Upper lobe of left lung (tissue), 6 donors: ENCODE measurements at regions not wholly inside any gene's neighbourhood (a gene's known extent, or its start where the extent isn't known, plus 50 kb on each side); places are given as distances from the start of the nearest gene placed in this dataset.

ENCODE experiments used
- ATAC-seq, 2 donors: fragments of 200-7000 bp; cut with Tn5 transposase; one replicate each; pipeline ENCODE4 v1.9.1; 2022; ENCODE audit warnings: mild to moderate bottlenecking in 2 of 2, moderate library complexity in 2 of 2; ENCODE audit not compliant: low FRiP score in 2 of 2
- DNase-seq, 2 donors: peaks; one replicate each; pipeline ENCODE4 v3.0.0-alpha.2; 2019 to 2020
- H3K27ac ChIP-seq, 4 donors: fragments of 200-600 bp; sonication (generic); one replicate each; pipeline ENCODE4 v1.5.1; 2016 to 2019
- H3K27me3 ChIP-seq, 4 donors: fragments of 200-600 bp; sonication (generic); one replicate each; pipeline ENCODE4 v1.5.1; 2017 to 2019
- H3K36me3 ChIP-seq, 4 donors: fragments of 200-600 bp; sonication (generic); one replicate each; pipeline ENCODE4 v1.5.1; 2016 to 2019
- H3K4me1 ChIP-seq, 4 donors: fragments of 200-600 bp; sonication (generic); one replicate each; pipeline ENCODE4 v1.5.1; 2018 to 2019
- H3K4me3 ChIP-seq, 4 donors: fragments of 200-600 bp; sonication (generic); one replicate each; pipeline ENCODE4 v1.5.1; 2017 to 2019; ENCODE audit warnings: mild to moderate bottlenecking in 2 of 4, moderate library complexity in 1 of 4
- H3K9me3 ChIP-seq, 4 donors: fragments of 200-600 bp; sonication (generic); one replicate each; pipeline ENCODE4 v1.5.1; 2018 to 2019
- EP300 ChIP-seq, 4 donors: sonication (generic); formaldehyde crosslinking; IDR thresholded peaks; one replicate each; pipeline ENCODE4 v1.5.1; 2017; ENCODE audit warnings: antibody characterized with exemption in 4 of 4, control low read depth in 2 of 4
- POLR2A ChIP-seq, 4 donors: fragments of 450-650 bp; IDR thresholded peaks; one replicate each; pipeline ENCODE4 v1.5.1; 2016 to 2017; ENCODE audit warnings: antibody characterized with exemption in 4 of 4, mild to moderate bottlenecking in 2 of 4
- POLR2AphosphoS5 ChIP-seq, 2 donors: sonication (generic); formaldehyde crosslinking; IDR thresholded peaks; one replicate each; pipeline ENCODE4 v1.5.1; 2017; ENCODE audit warnings: antibody characterized with exemption in 2 of 2
- WGBS, 2 donors: methylation state at CpG; one replicate each; pipeline ENCODE4 v1.1.5; 2017 to 2018; 5-methylcytosine and 5-hydroxymethylcytosine counted together
- TF ChIP-seq, protein P1 (sequence below), 6 experiments: fragments of 450-650 bp in 4 of 6; fragments of 200-600 bp in 2 of 6; sonication (generic) in 2 of 6; IDR thresholded peaks; one replicate each; pipeline ENCODE4 v1.5.1; 2016 to 2019; ENCODE audit warnings: antibody characterized with exemption in 6 of 6
- donor health status: DM: no; HTN: no; CAD: no; lungs with moderate emphysema.
- donor health status: DM: no; HTN: yes; CAD: no; lungs with severe emphysema.

DNA sequence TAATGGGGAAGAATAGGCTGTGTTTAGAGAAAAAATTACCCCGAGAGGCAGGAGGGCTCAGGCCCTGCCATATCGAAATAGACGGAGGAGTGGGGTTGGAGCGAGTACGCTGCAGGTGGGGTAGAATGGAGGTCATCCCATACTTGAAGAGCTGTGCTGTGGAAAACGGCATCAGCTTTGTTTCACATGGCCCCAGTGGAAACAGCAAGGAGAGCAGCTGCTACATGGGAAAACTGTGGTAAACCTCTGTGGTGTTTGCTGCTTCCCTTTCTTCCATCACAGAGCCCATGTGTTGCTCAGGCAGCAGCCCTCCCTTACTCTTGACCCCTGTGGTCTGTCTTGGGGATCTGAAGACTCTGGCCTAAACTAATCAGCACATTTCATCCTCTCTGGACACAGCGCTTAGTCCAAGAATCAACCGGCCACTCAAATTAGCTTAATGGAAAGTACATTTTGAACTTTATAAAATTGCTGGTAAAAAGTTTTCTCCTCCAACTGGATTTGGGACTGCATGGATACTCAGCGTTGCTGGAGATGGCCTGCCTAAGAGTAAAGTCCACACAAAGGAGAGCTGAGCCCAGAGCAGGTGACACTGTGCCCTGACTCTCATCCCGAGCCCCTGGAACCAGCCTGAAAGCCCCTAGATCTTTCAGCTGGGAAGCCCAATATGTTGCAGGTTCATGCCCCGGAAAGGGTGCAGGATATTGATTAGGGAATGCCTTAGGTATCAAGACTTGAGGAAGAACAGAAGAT lies 127.1 kb upstream of the GADD45A start:
- Histone ChIP-seq H3K4me1 (peaks cover 10 to 21% (median 13%) of the 10 kb centered on the region in 4 donors), H3K27me3 (no peaks in the 10 kb centered on the region), H3K4me3 (no peak overlapping the region), H3K36me3 (no peaks in the 10 kb centered on the region), H3K27ac (no peak overlapping the region), H3K9me3 (no peaks in the 10 kb centered on the region)
- 64 to 72% methylated on average over 11 of the region's 11 CpGs for WGBS, 2 donors
- TF ChIP-seq EP300 (IDR thresholded peaks at IDR 0.05) (no peak), POLR2AphosphoS5 (IDR thresholded peaks at IDR 0.05) (no peak), POLR2A (IDR thresholded peaks at IDR 0.05) (no peak)
- TF ChIP-seq, protein P1, sequence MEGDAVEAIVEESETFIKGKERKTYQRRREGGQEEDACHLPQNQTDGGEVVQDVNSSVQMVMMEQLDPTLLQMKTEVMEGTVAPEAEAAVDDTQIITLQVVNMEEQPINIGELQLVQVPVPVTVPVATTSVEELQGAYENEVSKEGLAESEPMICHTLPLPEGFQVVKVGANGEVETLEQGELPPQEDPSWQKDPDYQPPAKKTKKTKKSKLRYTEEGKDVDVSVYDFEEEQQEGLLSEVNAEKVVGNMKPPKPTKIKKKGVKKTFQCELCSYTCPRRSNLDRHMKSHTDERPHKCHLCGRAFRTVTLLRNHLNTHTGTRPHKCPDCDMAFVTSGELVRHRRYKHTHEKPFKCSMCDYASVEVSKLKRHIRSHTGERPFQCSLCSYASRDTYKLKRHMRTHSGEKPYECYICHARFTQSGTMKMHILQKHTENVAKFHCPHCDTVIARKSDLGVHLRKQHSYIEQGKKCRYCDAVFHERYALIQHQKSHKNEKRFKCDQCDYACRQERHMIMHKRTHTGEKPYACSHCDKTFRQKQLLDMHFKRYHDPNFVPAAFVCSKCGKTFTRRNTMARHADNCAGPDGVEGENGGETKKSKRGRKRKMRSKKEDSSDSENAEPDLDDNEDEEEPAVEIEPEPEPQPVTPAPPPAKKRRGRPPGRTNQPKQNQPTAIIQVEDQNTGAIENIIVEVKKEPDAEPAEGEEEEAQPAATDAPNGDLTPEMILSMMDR (IDR thresholded peaks at IDR 0.05) = no peak
- ATAC-seq = no peak
- DNase-seq = no peak

DNA sequence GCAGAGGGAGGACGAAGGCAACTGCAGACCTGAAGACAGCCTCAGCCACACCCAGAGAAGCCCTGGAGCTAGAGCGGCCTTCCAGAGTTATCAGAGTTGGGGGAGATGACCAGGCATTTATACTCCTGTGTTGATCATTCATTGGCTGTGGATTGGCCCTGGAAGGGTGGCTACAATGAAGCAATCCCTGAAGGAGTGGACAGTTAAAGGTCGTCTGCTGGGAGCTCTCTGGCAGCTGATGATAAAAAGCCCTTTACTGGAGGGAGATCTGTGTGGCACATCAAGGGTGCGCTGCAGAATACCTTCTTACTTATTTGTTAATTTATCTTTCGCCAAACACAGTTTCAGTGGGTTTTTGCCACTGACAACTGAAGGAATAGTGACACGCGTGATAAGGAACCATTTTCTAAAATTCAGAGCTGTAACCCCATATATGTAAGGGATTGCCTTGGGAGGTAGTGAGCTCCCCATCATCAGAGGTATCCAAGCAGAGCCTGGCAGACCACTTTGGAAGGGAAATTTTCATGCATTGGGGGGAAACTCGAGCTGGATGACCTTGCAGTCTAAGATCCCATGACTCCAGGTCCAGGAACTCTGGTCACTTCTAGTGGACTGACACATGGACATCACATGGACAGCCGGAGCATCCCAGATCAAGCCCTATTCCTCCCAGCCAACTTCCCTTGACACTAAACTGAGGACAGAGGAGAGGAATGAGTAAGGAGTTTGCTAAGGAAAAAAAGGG lies 126.4 kb upstream of the GADD45A start:
- TF ChIP-seq EP300 (IDR thresholded peaks at IDR 0.05) (no peak), POLR2A (IDR thresholded peaks at IDR 0.05) (no peak), POLR2AphosphoS5 (IDR thresholded peaks at IDR 0.05) (no peak)
- TF ChIP-seq, protein P1 (IDR thresholded peaks at IDR 0.05) = no peak
- no peak for ATAC-seq

DNA sequence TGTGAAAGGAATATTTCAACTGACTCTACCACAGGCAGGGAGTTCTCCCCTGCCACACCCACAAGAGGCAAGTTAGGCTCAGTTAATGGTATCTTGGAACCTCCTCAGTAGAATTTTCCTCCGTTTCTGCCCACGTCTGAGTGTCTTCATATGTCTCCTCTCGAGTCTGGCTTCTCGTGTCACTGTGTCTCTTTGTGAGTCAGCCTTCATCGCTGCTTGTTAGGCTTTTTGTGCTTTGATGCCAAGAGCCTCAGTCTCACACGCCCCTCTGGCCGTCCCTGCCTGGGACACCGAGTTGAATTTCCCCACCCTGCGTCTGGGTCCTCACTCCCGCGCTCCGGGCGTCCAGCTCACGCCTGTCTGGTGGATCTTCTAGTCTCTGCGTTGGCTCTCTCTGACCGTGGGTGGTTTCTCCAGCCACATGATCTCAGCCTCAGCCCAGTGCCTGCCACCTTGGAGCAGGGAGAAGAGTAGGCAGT lies 125.7 kb upstream of the GADD45A start:
- no peaks in the 10 kb centered on the region for H3K9me3 ChIP-seq
- ATAC-seq (peak in 1 of 2 donors; percentile 91), DNase-seq (peak in 1 of 2 donors; percentile 70)
- H3K4me3 ChIP-seq = no peak overlapping the region
- H3K4me1 ChIP-seq = peaks cover 10 to 21% (median 15%) of the 10 kb centered on the region in 4 donors
- no peaks in the 10 kb centered on the region for H3K27me3 ChIP-seq
- no peak for TF ChIP-seq POLR2AphosphoS5 (IDR thresholded peaks at IDR 0.05)
- TF ChIP-seq, protein P1 (IDR thresholded peaks at IDR 0.05) = no peak
- TF ChIP-seq POLR2A (IDR thresholded peaks at IDR 0.05) = no peak
- TF ChIP-seq EP300 (IDR thresholded peaks at IDR 0.05) = no peak
- 69 to 76% methylated on average over 16 of the region's 16 CpGs for WGBS, 2 donors
- peak overlapping the region in 2 of 4 donors; percentile 44 to 69 for H3K27ac ChIP-seq
- H3K36me3 ChIP-seq = no peaks in the 10 kb centered on the region

More for the DNA sequence above, 126.4 kb upstream of the GADD45A start:
- peak overlapping the region in 1 of 4 donors; percentile 69 for H3K27ac ChIP-seq
- no peaks in the 10 kb centered on the region for H3K36me3 ChIP-seq
- H3K4me3 ChIP-seq = no peak overlapping the region
- 84 to 89% methylated on average over 9 of the region's 9 CpGs for WGBS, 2 donors
- peaks cover 10 to 21% (median 13%) of the 10 kb centered on the region in 4 donors for H3K4me1 ChIP-seq
- no peaks in the 10 kb centered on the region for H3K9me3 ChIP-seq
- H3K27me3 ChIP-seq = no peaks in the 10 kb centered on the region
- DNase-seq = no peak

DNA sequence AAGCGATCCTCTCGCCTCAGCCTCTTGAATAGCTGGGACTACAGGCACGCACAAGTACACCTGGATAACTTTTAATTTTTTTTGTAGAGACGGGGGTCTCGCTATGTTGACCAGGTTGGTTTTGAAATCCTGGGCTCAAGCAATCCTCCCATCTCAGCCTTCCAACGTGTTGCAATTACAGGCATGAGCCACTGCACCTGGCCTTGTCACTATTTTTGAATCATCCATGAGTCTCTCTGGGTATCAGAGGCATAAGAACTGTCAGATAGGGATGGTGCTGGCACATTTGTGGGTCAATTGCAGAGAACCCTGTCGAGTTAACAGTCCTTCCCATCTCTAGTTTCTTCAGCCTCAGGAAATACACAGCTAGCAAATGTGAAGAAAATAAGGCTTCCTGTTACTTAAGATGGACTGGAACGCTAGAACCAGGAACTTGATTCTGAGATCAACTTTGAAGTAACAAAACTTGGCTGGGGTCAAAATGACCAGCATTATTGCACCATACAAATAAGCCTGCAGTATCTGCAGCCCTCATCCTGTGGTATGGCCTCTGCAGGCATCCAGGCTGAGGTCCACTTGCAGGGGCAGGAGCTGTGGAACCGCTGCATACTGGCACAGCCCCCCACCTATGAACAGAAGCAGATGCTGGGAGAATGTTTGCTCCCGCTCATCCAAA lies 124.3 kb upstream of the GADD45A start:
- H3K9me3 ChIP-seq = no peaks in the 10 kb centered on the region
- no peaks in the 10 kb centered on the region for H3K36me3 ChIP-seq
- no peaks in the 10 kb centered on the region for H3K27me3 ChIP-seq
- no peak overlapping the region for H3K4me3 ChIP-seq
- no peak for DNase-seq
- WGBS, 2 donors = 65 to 69% methylated on average over 10 of the region's 10 CpGs
- TF ChIP-seq POLR2A (IDR thresholded peaks at IDR 0.05) (no peak), POLR2AphosphoS5 (IDR thresholded peaks at IDR 0.05) (no peak), EP300 (IDR thresholded peaks at IDR 0.05) (no peak)
- TF ChIP-seq, protein P1 (IDR thresholded peaks at IDR 0.05) = no peak
- peaks cover 10 to 25% (median 16%) of the 10 kb centered on the region in 4 donors for H3K4me1 ChIP-seq
- ATAC-seq = peak in 1 of 2 donors; percentile 12
- peak overlapping the region in 2 of 4 donors; percentile 69 for H3K27ac ChIP-seq
